ENCODE measurements at regions not wholly inside any gene's neighbourhood (a gene's known extent, or its start where the extent isn't known, plus 50 kb on each side); places are given as distances from the start of the nearest gene placed in this dataset.
"Not testable (repeated sequence)": the region's sequence is repeated elsewhere in the genome, so short reads cannot be mapped to it uniquely, and the experiment has no call there.

- TF ChIP-seq CTCF (IDR thresholded peaks at IDR 0.05; ENCODE audit: insufficient read depth, low read depth, low read length): no peak
- H3K4me3 ChIP-seq (ENCODE audit: low read depth, low read length): no peak overlapping the region
- DNase-seq (ENCODE audit: low read depth): no peak
These were observed 149.2 kb downstream of the CYP26A1 start for GRCh38 chr10:93222876-93223275.

DNA sequence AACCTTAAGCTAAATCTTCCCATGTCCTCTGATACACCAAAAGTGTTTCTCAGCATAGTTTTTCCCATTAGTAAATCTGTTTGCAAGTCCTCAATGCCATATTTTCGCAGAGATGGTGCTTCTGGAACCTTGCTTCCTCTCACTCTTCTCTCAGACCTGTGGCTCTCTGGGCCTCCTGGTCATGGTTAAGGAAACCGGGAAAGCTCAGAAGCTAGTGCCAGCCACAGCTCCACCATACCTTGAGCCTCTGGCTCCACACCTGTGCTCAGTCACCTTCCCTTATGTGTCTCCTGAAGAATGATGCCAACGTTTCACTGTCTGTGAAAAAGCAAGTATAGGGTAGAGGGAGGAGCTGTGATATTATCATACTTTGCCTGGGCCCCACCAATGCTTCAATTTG is 149.6 kb downstream of the CYP26A1 start:
- DNase-seq (ENCODE audit: low read depth): no peak
- no peak overlapping the region for H3K4me3 ChIP-seq (ENCODE audit: low read depth, low read length)
- TF ChIP-seq CTCF (IDR thresholded peaks at IDR 0.05; ENCODE audit: insufficient read depth, low read depth, low read length): no peak

- H3K4me3 ChIP-seq (ENCODE audit: low read depth, low read length): no peak overlapping the region
- peak; percentile 14 for TF ChIP-seq CTCF (IDR thresholded peaks at IDR 0.05; ENCODE audit: insufficient read depth, low read depth, low read length)
- DNase-seq (ENCODE audit: low read depth): no peak
These were observed 150.5 kb downstream of the CYP26A1 start for GRCh38 chr10:93224005-93224779.

- TF ChIP-seq CTCF (IDR thresholded peaks at IDR 0.05; ENCODE audit: insufficient read depth, low read depth, low read length): no peak
- no peak for DNase-seq (ENCODE audit: low read depth)
- no peak overlapping the region for H3K4me3 ChIP-seq (ENCODE audit: low read depth, low read length)
These were observed 152.2 kb downstream of the CYP26A1 start for GRCh38 chr10:93225938-93226337.

DNA sequence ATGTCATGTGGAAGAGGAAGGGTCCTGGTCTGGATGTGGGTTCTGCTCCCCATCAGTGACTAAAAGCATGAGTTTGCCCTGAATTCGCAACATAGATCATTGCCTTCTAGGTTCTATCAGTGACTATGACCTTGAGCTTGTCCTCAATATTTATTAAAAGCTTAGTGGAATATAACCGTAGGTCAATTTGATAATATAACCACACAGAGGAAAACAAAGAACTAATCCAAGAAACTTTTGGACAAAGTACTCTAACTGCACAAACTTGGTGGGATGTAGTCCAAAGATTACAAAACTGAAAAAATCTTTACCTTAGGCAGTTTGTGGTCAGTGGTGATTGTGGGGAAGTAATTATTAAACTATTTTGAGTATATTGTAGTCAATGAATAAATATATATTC is 152.9 kb downstream of the CYP26A1 start:
- TF ChIP-seq CTCF (IDR thresholded peaks at IDR 0.05; ENCODE audit: insufficient read depth, low read depth, low read length): no peak
- no peak for DNase-seq (ENCODE audit: low read depth)
- H3K4me3 ChIP-seq (ENCODE audit: low read depth, low read length): no peak overlapping the region

GRCh38 chr10:93230596-93230995 is 156.9 kb downstream of the CYP26A1 start:
- H3K4me3 ChIP-seq (ENCODE audit: low read depth, low read length); DNase-seq (ENCODE audit: low read depth): not testable (repeated sequence)

GRCh38 chr10:93232159-93232558 is 158.5 kb downstream of the CYP26A1 start:
- H3K4me3 ChIP-seq (ENCODE audit: low read depth, low read length); DNase-seq (ENCODE audit: low read depth): not testable (repeated sequence)

GRCh38 chr10:93234940-93235339 is 161.2 kb downstream of the CYP26A1 start:
- not testable (repeated sequence) for DNase-seq (ENCODE audit: low read depth); H3K4me3 ChIP-seq (ENCODE audit: low read depth, low read length)
